ENCODE measurements at regions not wholly inside any gene's neighbourhood (a gene's known extent, or its start where the extent isn't known, plus 50 kb on each side); places are given as distances from the start of the nearest gene placed in this dataset.

GRCh38 chr4:23320931-23321587 lies 568.8 kb downstream of the PPARGC1A start:
- no peak overlapping the region for H3K4me3 ChIP-seq (ENCODE audit: low read length in 3 of 3)
- H3K36me3 ChIP-seq (ENCODE audit: control insufficient read depth in 2 of 3, insufficient read depth in 3 of 3, low read length in 3 of 3): no peaks in the 10 kb centered on the region
- no peaks in the 10 kb centered on the region for H3K4me1 ChIP-seq (ENCODE audit: control insufficient read depth in 2 of 3, insufficient read depth in 2 of 3, low read depth in 1 of 3, low read length in 3 of 3)
- no peak for DNase-seq
- no peak for FAIRE-seq
- no peak for TF ChIP-seq CTCF (IDR thresholded peaks at IDR 0.05; ENCODE audit: borderline replicate concordance, extremely low read depth, insufficient read depth)
- no peak overlapping the region for H3K9ac ChIP-seq (ENCODE audit: low read length in 3 of 3)
- no peaks in the 10 kb centered on the region for H3K27me3 ChIP-seq (ENCODE audit: control insufficient read depth, insufficient read depth, low read length)
- no peak overlapping the region for H3K27ac ChIP-seq (ENCODE audit: low read depth in 2 of 2, low read length in 2 of 2)
- intact Hi-C loops (cut with DNase I): no loop called here
- no peaks in the 10 kb centered on the region for H3K9me3 ChIP-seq (ENCODE audit: control insufficient read depth in 2 of 3, insufficient read depth in 1 of 3, low read length in 3 of 3)

GRCh38 chr4:23312686-23313085 lies 577.2 kb downstream of the PPARGC1A start:
- Histone ChIP-seq H3K4me1 (ENCODE audit: control insufficient read depth in 2 of 3, insufficient read depth in 2 of 3, low read depth in 1 of 3, low read length in 3 of 3) (no peaks in the 10 kb centered on the region), H3K36me3 (ENCODE audit: control insufficient read depth in 2 of 3, insufficient read depth in 3 of 3, low read length in 3 of 3) (no peaks in the 10 kb centered on the region), H3K9me3 (ENCODE audit: control insufficient read depth in 2 of 3, insufficient read depth in 1 of 3, low read length in 3 of 3) (no peaks in the 10 kb centered on the region), H3K9ac (ENCODE audit: low read length in 3 of 3) (no peak overlapping the region), H3K27ac (ENCODE audit: low read depth in 2 of 2, low read length in 2 of 2) (no peak overlapping the region), H3K4me3 (ENCODE audit: low read length in 3 of 3) (no peak overlapping the region), H3K27me3 (ENCODE audit: control insufficient read depth, insufficient read depth, low read length) (no peaks in the 10 kb centered on the region)
- no peak for FAIRE-seq
- no peak for TF ChIP-seq CTCF (IDR thresholded peaks at IDR 0.05; ENCODE audit: borderline replicate concordance, extremely low read depth, insufficient read depth)
- intact Hi-C loops (cut with DNase I): no loop called here
- no peak for DNase-seq

GRCh38 chr4:23311983-23312382 lies 577.9 kb downstream of the PPARGC1A start:
- no peak overlapping the region for H3K4me3 ChIP-seq (ENCODE audit: low read length in 3 of 3)
- FAIRE-seq (no peak), DNase-seq (no peak)
- H3K9ac ChIP-seq (ENCODE audit: low read length in 3 of 3): no peak overlapping the region
- H3K4me1 ChIP-seq (ENCODE audit: control insufficient read depth in 2 of 3, insufficient read depth in 2 of 3, low read depth in 1 of 3, low read length in 3 of 3): no peaks in the 10 kb centered on the region
- H3K36me3 ChIP-seq (ENCODE audit: control insufficient read depth in 2 of 3, insufficient read depth in 3 of 3, low read length in 3 of 3): no peaks in the 10 kb centered on the region
- no peak for TF ChIP-seq CTCF (IDR thresholded peaks at IDR 0.05; ENCODE audit: borderline replicate concordance, extremely low read depth, insufficient read depth)
- intact Hi-C loops (cut with DNase I): no loop called here
- no peak overlapping the region for H3K27ac ChIP-seq (ENCODE audit: low read depth in 2 of 2, low read length in 2 of 2)
- no peaks in the 10 kb centered on the region for H3K9me3 ChIP-seq (ENCODE audit: control insufficient read depth in 2 of 3, insufficient read depth in 1 of 3, low read length in 3 of 3)
- H3K27me3 ChIP-seq (ENCODE audit: control insufficient read depth, insufficient read depth, low read length): no peaks in the 10 kb centered on the region

- Histone ChIP-seq H3K4me1 (ENCODE audit: control insufficient read depth in 2 of 3, insufficient read depth in 2 of 3, low read depth in 1 of 3, low read length in 3 of 3) (no peaks in the 10 kb centered on the region), H3K9me3 (ENCODE audit: control insufficient read depth in 2 of 3, insufficient read depth in 1 of 3, low read length in 3 of 3) (no peaks in the 10 kb centered on the region), H3K27ac (ENCODE audit: low read depth in 2 of 2, low read length in 2 of 2) (no peak overlapping the region), H3K9ac (ENCODE audit: low read length in 3 of 3) (no peak overlapping the region), H3K27me3 (ENCODE audit: control insufficient read depth, insufficient read depth, low read length) (no peaks in the 10 kb centered on the region), H3K4me3 (ENCODE audit: low read length in 3 of 3) (peak overlapping the region in 2 of 3 donors; percentile 10 to 43), H3K36me3 (ENCODE audit: control insufficient read depth in 2 of 3, insufficient read depth in 3 of 3, low read length in 3 of 3) (no peaks in the 10 kb centered on the region)
- no peak for FAIRE-seq
- intact Hi-C loops (cut with DNase I): no loop called here
- TF ChIP-seq CTCF (IDR thresholded peaks at IDR 0.05; ENCODE audit: borderline replicate concordance, extremely low read depth, insufficient read depth): no peak
- DNase-seq: no peak
These were observed 584.8 kb downstream of the PPARGC1A start for GRCh38 chr4:23305026-23305425.
